ENCODE measurements at regions not wholly inside any gene's neighbourhood (a gene's known extent, or its start where the extent isn't known, plus 50 kb on each side); places are given as distances from the start of the nearest gene placed in this dataset.
"Not testable (repeated sequence)": the region's sequence is repeated elsewhere in the genome, so short reads cannot be mapped to it uniquely, and the experiment has no call there.

DNA sequence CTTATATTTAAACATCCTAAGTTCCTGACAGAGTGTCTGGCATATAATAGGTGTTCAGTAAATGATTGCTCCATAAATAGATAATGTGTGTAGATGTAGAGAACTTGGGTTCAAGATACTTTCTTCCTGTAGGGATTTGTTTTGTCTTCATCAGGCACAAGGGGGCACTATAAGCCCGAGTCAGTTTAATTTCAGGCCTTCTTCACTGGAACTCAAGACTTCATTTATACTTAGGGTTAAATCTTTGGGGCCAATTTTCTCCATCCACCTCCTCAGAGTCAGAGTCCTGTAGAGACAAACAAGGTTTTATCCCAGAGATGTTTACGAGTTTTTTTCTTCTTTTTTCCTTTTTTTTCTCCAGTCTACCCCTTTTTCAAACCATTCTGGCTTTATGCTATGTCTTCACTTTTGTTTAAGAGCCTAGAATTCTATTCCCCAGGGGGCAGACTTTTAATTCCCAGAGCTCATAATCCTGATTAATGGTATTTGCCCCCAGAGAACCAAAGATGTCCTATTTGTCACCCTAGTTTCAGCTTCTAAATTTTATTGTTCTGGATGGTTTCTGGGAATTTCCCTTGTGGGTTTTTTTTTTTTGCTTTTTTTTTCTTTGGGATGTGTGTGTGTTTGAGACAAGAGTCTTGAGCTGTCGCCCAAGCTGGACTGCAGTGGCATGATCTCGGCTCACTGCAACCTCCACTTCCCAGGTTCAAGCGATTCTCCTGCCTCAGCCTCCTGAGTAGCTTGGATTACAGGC lies 88.4 kb downstream of the HFE start:
- no peak for DNase-seq

DNA sequence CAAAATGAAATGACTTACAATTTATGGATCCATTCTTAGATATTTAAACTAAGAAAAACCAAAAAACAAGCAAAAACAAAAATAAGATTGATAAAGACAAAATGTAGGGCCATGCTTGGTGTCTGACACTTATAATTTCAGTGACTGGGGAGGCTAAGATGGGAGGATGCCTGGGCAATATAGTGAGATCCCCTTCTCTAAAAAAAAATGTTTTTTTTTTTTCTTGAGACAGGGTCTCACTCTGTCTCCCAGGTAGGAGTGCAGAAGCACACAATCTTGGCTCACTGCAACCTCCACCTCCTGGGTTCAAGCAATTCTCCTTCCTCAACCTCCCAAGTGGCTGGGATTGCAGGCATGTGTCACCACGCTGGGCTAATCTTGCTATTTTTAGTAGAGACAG lies 92.4 kb downstream of the HFE start:
- DNase-seq = no peak

GRCh38 chr6:26180346-26180745 lies 93.1 kb downstream of the HFE start:
- DNase-seq = no peak

DNA sequence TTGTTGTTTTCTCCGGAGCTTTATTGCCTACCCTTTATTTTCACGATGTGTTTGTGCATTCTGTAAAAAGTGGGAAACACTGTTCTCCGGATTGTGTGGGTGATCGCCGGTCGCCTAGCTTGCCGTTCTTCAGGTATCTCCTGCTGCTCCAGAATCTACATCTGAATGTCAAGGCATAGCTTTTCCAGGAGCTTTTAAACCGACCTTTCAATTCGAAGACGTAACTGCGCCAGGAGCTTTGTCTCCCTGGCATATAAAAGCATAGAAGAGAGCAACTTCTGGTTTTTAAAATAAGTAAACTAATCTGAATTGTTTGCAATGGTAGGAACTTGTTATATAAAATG lies 96.0 kb downstream of the HFE start:
- DNase-seq = no peak

DNA sequence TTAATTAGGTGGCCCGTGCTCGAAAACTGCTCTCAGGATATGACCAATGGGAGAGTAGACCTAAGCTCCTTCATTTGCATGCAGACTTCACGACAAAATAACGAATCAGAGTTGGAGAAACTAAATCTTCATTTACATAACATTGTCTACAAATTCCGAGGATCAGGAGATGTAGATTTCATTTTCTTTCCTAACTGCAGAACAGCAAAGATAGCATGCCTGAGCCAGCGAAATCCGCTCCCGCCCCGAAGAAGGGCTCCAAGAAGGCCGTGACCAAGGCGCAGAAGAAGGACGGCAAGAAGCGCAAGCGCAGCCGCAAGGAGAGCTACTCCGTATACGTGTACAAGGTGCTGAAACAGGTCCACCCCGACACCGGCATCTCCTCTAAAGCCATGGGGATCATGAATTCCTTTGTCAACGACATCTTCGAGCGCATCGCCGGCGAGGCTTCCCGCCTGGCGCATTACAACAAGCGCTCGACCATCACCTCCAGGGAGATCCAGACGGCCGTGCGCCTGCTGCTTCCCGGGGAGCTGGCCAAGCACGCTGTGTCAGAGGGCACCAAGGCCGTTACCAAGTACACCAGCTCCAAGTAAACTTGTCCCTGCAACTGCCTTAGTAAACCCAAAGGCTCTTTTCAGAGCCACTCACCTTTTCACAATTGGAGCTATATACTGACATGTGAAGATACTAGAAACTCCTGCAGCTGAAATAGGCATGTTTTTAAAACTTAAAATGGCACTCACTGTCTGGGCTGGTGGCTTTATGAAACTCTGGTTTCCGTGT lies 96.5 kb downstream of the HFE start:
- DNase-seq = no peak

DNA sequence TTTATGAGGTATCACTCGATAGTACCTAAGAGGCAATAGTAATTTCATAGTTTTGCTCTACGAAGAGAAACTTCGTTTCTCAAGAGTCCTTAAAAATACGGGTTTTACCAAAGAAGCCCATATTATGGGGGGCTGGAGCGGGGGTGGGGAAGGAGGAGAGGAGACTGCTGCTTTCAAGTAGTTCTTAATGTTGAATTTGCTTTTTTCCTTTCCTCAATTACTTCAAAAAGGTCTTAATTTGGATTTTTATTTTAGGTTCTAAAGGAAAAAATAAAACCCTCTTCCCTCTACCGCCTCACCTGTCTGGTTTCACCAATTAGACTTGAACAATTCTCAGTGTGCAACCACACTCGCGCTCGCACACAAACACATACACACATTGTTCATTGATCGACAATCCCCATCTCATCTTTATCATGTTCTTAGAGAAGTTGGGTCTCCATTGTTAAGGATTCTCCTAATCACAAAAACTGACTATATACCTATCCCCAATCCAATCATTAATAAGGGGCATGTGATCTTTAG lies 97.2 kb downstream of the HFE start:
- no peak for DNase-seq

GRCh38 chr6:26185004-26185403 lies 97.8 kb downstream of the HFE start:
- DNase-seq = no peak

DNA sequence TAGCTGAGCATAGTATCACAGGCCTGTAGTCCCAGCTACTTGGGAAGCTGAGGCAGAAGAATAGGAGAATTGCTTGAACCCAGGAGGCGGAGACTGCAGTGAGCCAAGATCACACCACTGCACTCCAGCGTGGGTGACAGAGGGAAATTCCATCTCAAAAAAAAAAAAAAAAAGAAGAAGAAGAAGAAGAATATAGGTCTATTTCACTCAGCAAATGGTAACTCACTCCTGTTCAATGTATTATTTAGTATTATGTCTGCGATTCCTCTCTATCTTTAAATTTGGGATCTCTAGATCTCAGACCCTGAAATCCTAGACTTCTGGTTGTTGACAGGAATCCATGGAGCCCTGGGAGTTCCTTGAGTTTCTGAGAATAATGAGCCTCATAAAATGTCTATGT lies 98.6 kb downstream of the HFE start:
- DNase-seq = no peak

GRCh38 chr6:26186652-26187051 lies 99.4 kb downstream of the HFE start:
- DNase-seq = no peak

DNA sequence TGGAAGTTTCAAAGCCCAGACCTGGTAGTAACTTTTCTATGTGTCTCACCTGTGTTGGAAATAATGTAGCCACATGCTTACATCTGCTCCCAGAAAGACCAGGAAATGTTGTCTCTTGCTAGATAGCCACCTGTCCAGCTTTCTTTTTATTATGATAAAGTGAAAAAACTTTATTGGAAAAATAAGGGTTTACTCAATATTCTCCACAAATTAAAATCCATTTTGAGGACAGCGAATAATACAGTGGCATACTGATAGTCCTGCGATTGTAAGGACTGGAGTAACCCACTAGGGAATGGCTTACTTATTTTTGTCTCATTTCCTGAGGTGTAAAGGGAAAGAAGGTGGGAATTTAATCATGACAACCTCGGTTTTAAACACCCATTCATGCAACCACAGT lies 100.1 kb downstream of the HFE start:
- no peak for DNase-seq

DNA sequence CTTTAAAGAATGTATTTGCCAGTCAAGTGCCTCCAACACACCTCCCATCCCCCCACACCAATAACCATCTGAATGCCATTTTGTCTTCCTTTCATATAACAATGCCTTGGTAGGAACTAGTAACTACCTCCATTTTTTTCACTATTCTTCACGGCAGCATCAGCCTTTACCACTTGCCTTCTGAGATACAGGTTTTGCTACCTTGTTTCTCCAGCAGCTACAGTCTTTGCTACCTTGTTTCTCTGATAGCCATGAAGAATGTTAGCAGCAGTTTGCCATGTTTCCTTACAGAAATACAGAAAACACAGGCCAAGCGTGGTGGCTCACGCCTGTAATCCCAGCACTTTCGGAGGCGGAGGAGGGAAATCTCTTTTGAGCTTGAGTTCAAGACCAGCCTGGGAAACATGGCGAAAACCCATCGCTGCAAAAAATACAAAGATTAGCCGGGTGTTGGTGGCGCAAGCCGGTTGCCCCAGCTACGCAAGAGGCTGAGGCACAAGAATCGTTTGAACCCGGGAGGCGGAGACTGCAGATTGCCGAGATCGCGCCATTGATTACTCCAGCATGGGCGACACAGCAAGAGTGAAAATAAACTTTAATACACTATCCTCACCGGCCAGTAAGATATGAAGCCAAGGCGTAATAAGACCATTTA lies 100.9 kb downstream of the HFE start:
- no peak for DNase-seq

- not testable (repeated sequence) for DNase-seq
Observed at GRCh38 chr6:26191512-26191911, 104.3 kb downstream of the HFE start.

GRCh38 chr6:26193467-26194328 lies 106.5 kb downstream of the HFE start:
- no peak for DNase-seq

DNA sequence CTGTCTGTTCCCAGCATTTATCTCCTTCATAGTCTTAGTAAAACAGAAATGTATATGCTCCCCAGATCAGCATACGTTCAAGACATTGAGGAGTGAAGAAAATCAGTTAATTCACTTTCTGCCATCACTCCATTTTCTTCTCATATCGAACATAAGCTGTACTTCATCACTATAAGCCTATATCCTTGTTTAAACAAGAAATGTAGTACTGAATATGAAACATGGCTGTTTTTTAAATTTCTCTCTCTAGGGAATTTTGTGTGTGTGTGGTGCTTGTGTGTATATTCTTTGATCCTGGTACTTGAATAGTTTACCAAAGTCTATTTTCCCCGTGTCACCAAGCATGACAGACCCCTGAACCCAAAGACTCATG lies 107.1 kb downstream of the HFE start:
- DNase-seq = no peak

DNA sequence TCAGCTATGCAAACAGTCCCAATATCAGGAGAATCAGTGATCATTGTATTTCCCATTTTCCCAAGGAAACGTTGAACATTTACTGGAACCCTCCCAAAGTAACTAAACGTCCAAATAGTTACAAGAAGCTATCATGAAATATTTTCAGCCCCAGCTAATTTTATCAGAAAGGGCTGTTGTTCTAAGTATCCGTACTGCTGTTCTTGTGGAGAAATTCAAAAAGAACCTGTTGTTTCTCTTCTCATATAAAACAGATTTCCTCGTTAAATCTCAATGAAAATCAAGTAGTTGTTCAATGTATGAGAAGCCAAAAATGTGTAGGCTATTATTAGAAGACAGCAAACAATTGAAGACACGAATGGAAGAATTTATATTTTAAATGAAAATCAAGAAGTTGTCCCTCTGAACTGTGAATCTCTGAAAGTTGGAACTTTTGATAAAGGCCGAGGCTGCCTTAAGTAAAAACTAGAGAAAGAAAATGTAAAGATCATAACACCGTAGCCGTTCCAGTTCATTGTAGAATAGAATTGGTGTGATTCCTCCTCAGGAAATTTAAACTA lies 107.7 kb downstream of the HFE start:
- DNase-seq = no peak

- DNase-seq = peak; percentile 72
Observed at GRCh38 chr6:26195376-26195923, 108.2 kb downstream of the HFE start.

DNA sequence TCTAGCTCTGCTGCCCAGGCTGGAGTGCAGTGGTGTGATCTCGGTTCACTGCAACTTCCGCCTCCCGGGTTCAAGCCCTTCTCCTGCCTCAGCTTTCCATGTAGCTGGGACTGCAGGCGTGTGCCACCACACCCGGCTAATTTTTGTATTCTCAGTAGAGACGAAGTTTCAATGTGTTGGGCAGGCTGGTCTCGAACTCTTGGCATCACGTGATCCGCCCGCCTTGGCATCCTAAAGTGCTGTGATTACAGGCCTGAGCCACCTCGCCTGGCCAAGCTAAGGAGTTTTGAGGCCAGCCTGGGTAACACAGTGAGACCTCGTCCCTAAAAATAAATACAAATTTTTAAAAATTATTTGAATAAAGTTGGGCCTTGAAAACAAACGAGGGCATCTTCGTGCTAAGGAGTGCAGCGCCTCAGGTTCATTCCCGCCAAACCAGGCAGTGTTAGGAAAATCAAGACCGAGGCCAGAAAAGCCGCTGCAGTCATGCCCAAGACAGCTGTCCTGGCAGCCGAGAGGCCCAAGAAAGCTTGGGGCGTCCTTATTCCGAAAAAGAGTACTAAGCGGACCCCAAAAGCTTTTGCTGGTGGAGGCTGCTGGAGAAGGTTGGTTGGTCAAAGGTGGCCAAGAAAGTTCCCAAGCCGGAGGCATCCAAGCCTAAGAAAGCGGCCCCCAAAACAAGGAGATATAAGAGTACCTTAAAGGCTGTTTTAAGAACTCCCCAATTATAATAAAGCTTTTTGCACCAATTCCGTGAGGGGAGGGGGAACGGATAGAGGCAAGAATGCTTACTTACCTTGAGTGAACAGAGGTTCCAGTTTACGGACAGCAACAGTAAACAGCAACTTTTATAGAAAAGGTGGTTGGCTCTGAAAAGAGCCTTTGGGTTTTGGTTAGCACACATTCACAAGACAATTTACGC lies 109.0 kb downstream of the HFE start:
- no peak for DNase-seq

DNA sequence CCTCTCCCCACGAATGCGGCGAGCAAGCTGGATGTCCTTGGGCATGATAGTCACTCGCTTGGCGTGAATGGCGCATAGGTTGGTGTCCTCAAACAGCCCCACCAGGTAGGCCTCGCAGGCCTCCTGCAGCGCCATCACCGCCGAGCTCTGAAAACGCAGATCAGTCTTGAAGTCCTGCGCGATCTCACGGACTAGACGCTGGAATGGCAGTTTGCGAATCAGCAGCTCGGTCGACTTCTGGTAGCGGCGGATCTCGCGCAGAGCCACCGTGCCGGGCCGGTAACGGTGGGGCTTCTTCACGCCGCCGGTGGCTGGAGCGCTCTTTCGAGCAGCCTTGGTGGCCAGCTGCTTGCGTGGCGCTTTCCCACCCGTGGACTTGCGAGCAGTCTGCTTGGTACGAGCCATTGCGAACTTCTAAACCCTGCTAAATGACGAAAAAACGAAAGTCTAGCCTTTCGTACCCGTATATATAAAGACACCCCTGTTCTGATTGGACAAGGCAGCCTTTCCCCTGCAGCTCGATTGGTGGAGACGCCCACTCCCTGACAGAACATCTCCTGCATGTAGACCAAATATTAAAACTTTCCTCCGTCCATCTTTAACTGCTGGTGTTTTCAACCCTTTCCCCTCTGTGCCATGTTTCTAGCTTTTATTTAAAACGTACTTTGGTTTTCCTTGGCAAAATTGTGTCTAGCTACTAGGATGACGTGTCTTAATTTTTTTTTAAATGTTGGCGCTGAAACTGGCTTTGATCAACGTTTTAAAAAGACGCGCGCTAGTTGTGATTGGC lies 109.8 kb downstream of the HFE start:
- DNase-seq = peak; percentile 53

- DNase-seq = no peak
Observed at GRCh38 chr6:26197636-26197932, 110.4 kb downstream of the HFE start.

DNA sequence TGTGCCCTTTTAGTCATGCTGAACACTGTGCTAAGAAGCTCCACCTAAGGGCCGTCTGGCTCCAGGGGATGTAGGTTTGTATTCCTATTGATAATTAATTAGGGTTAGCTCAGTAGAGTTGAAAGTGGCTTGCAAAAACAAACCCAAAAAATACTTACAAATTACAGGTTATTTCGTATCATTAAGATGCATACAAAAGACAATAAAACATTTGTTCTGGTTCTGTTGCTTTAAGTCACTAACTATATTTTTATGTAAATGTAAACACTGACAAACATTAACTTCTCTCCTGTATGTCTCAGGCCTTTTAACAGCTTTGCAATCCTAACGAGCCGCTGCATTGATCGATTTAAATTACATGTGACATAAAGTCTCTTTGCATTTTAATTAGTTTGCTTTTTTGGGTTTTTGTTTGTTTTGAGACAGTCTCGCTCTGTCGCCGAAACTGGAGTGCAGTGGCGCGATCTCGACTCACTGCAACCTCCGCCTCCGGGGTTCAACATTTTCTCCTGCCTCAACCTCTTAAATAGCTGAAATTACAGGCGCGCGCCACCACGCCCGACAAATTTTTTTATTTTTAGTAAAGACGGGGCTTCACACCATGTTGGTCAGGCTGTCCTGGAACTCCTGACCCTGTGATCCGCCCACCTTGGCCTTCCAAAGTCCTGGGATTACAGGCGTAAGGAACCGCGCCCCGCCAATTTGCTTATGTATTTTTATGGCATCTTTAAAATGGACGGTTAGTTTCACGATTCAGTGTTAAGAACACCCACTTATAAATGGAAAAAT lies 110.9 kb downstream of the HFE start:
- no peak for DNase-seq

Measured in NCI-H510A (cell line).